HepG2 (cell line): ENCODE measurements at regions not wholly inside any gene's neighbourhood (a gene's known extent, or its start where the extent isn't known, plus 50 kb on each side); places are given as distances from the start of the nearest gene placed in this dataset.

ENCODE experiments used
- ATAC-seq: fragments of 200-7000 bp; cut with Tn5 transposase; 3 replicates; pipeline ENCODE4 v1.9.1; 2020; ENCODE audit warnings: mild to moderate bottlenecking, moderate library complexity
- BruUV-seq: library from RNA; stranded (reverse); fragments of 400-500 nt; replicated peaks from 2 replicates; lab custom pipeline; 2021; lab: Mats Ljungman, UMichigan
- CTCF ChIA-PET: fragments of 300-600 bp; formaldehyde crosslinking; extraction: SDS; loops from one replicate; lab custom pipeline; 2021; ENCODE audit warnings: low total read pairs, inconsistent platforms, low intra/inter-chr PET ratio; lab: Yijun Ruan, JAX
- POLR2A ChIA-PET: fragments of 350-600 bp; sonication (Branson Sonifier 250); formaldehyde crosslinking; loops from one replicate; lab custom pipeline; 2020; ENCODE audit warnings: antibody characterized with exemption, inconsistent platforms; lab: Yijun Ruan, JAX
- DNase-seq: peaks from one replicate; pipeline ENCODE4 v3.0.0-alpha.2; 2015; ENCODE audit warnings: low spot score
- FAIRE-seq: peaks from 3 replicates; lab custom pipeline; 2011; peaks lifted over from hg19 to GRCh38; lab: Jason Lieb, UNC
- H2AFZ ChIP-seq: one replicate; pipeline ENCODE4 v1.6.1; 2011; ENCODE audit warnings: low read length, inconsistent platforms
- H3K27ac ChIP-seq: fragments of 300-600 bp; 3 replicates; pipeline ENCODE4 v1.8.0; 2011; ENCODE audit warnings: mixed run types, mild to moderate bottlenecking, mixed read lengths, low read length, inconsistent platforms; ENCODE audit not compliant: insufficient read depth; ENCODE audit errors: extremely low read length
- H3K27me3 ChIP-seq, 2 experiments: fragments of 200-600 bp in 1 of 2; 2 replicates in 1 of 2; 3 replicates in 1 of 2; pipeline versions ENCODE4 v1.6.0 to v1.8.0; 2011; ENCODE audit warnings: low read length in 2 of 2, mild to moderate bottlenecking in 2 of 2, moderate library complexity in 2 of 2, inconsistent platforms in 1 of 2; ENCODE audit not compliant: insufficient read depth in 2 of 2, control insufficient read depth in 1 of 2
- H3K36me3 ChIP-seq, 2 experiments: fragments of 200-600 bp in 1 of 2; replicated peaks in 1 of 2; 2 replicates in 1 of 2; 3 replicates in 1 of 2; pipeline versions ENCODE4 v1.5.1 to v1.8.0; 2011; ENCODE audit warnings: low read length in 2 of 2, inconsistent platforms in 1 of 2; ENCODE audit not compliant: insufficient read depth in 2 of 2, control insufficient read depth in 1 of 2
- H3K4me1 ChIP-seq: 2 replicates; pipeline ENCODE4 v1.5.1; 2012; ENCODE audit warnings: low read length, inconsistent platforms; ENCODE audit not compliant: insufficient read depth
- H3K4me2 ChIP-seq: 2 replicates; pipeline ENCODE4 v1.6.0; 2011; ENCODE audit warnings: low read depth, low read length, inconsistent platforms
- H3K4me3 ChIP-seq, 3 experiments: fragments of 200-600 bp in 1 of 3; sonication (generic), shearing (Covaris generic) in 1 of 3; replicated peaks in 1 of 3; 2 replicates each; pipeline ENCODE4 v1.5.1; 2011 to 2016; ENCODE audit warnings: low read length in 3 of 3, inconsistent platforms in 2 of 3, low read depth in 2 of 3, mild to moderate bottlenecking in 2 of 3, control low read depth in 1 of 3, mixed read lengths in 1 of 3; ENCODE audit not compliant: insufficient read depth in 1 of 3
- H3K79me2 ChIP-seq: one replicate; pipeline ENCODE4 v1.6.1; 2011; ENCODE audit warnings: low read length, inconsistent platforms; ENCODE audit not compliant: insufficient read depth
- H3K9ac ChIP-seq: 2 replicates; pipeline ENCODE4 v1.6.0; 2011; ENCODE audit warnings: mild to moderate bottlenecking, low read depth, low read length, inconsistent platforms; ENCODE audit not compliant: insufficient read depth
- H3K9me3 ChIP-seq: 2 replicates; pipeline ENCODE4 v1.5.1; 2012; ENCODE audit warnings: mild to moderate bottlenecking, low read length
- H4K20me1 ChIP-seq: 2 replicates; pipeline ENCODE4 v1.6.0; 2011; ENCODE audit warnings: inconsistent platforms, mild to moderate bottlenecking, low read length, moderate library complexity; ENCODE audit not compliant: insufficient read depth
- ELF3 ChIP-seq: IDR thresholded peaks from 2 replicates; pipeline ENCODE4 v1.6.1; 2016; ENCODE audit warnings: missing genetic modification reagents, missing compliant biosample characterization
- EZH2 ChIP-seq: conservative IDR thresholded peaks from 2 replicates; pipeline ENCODE4 v1.6.1; 2012; ENCODE audit warnings: mild to moderate bottlenecking, low read depth, low read length, moderate library complexity
- HIC2 ChIP-seq: sonication (generic); formaldehyde crosslinking; IDR thresholded peaks from 2 replicates; pipeline ENCODE4 v1.9.0; 2022; ENCODE audit warnings: low read depth, missing genetic modification reagents
- IRF9 ChIP-seq: sonication (generic); formaldehyde crosslinking; IDR thresholded peaks from 2 replicates; pipeline ENCODE4 v1.8.0; 2022; ENCODE audit warnings: missing genetic modification reagents, mild to moderate bottlenecking, borderline replicate concordance
- JUN ChIP-seq: sonication (generic); formaldehyde crosslinking; IDR thresholded peaks from 2 replicates; pipeline ENCODE4 v1.4.0; 2020; ENCODE audit warnings: mild to moderate bottlenecking, missing genetic modification reagents
- MLXIP ChIP-seq: sonication (generic); formaldehyde crosslinking; IDR thresholded peaks from 2 replicates; pipeline ENCODE4 v1.9.0; 2021; ENCODE audit warnings: missing genetic modification reagents, borderline replicate concordance
- NFE2L1 ChIP-seq: sonication (generic); formaldehyde crosslinking; IDR thresholded peaks from 2 replicates; pipeline ENCODE4 v1.4.0; 2020; ENCODE audit warnings: missing genetic modification reagents, mild to moderate bottlenecking, borderline replicate concordance
- PHF5A ChIP-seq: IDR thresholded peaks from one replicate; pipeline ENCODE4 v1.6.1; 2018; ENCODE audit warnings: low read depth, missing genetic modification reagents; ENCODE audit not compliant: unreplicated experiment
- POLR2AphosphoS2 ChIP-seq: IDR thresholded peaks from 2 replicates; pipeline ENCODE4 v1.6.1; 2011; ENCODE audit warnings: low read depth, low read length, improper control_type of control experiment
- REL ChIP-seq: sonication (generic); formaldehyde crosslinking; conservative IDR thresholded peaks from 2 replicates; pipeline ENCODE4 v1.8.0; 2022; ENCODE audit warnings: mild to moderate bottlenecking, missing genetic modification reagents, moderate library complexity
- ZBTB26 ChIP-seq: IDR thresholded peaks from 2 replicates; pipeline ENCODE4 v1.6.1; 2016; ENCODE audit warnings: missing compliant biosample characterization, missing genetic modification reagents, borderline replicate concordance
- ZFP1 ChIP-seq: IDR thresholded peaks from 2 replicates; pipeline ENCODE4 v1.6.1; 2016
- ZNF230 ChIP-seq: sonication (generic); formaldehyde crosslinking; IDR thresholded peaks from 2 replicates; pipeline ENCODE4 v1.4.0; 2020; ENCODE audit warnings: mild to moderate bottlenecking, missing genetic modification reagents
- ZNF274 ChIP-seq: sonication (generic); formaldehyde crosslinking; IDR thresholded peaks from 2 replicates; pipeline ENCODE4 v1.5.1; 2020; ENCODE audit warnings: mild to moderate bottlenecking, missing genetic modification reagents
- ZNF547 ChIP-seq: sonication (generic); formaldehyde crosslinking; IDR thresholded peaks from 2 replicates; pipeline ENCODE4 v1.5.1; 2020; ENCODE audit warnings: mild to moderate bottlenecking, missing genetic modification reagents
- ZUFSP ChIP-seq: sonication (generic); formaldehyde crosslinking; IDR thresholded peaks from 2 replicates; pipeline ENCODE4 v1.9.0; 2021; ENCODE audit warnings: missing genetic modification reagents, mild to moderate bottlenecking, borderline replicate concordance
- WGBS: methylation state at CpG from one replicate; pipeline ENCODE4 v1.1.6; 2017; ENCODE audit warnings: low lambda C conversion rate; 5-methylcytosine and 5-hydroxymethylcytosine counted together
- in situ Hi-C: cut with HindIII; loops from 2 replicates; pipeline ENCODE4 v1.10.0; 2017; ENCODE audit warnings: low pct_unique_long_range_greater_than_20kb; ENCODE audit not compliant: extremely low pct_ligation_motif_present
- intact Hi-C: fragments of 100-400 bp; cut with micrococcal nuclease; formaldehyde crosslinking; loops from one replicate; pipeline ENCODE4 v1.10.0; 2022; ENCODE audit not compliant: unreplicated experiment

GRCh38 chr3:11919390-11919789, 72.7 kb upstream of the TAMM41 start (continued):
- TF ChIP-seq ZNF547 (CRISPR knock-in tag), result no peak
- TF ChIP-seq, all 625 proteins: peak for 0

GRCh38 chr3:11924518-11924917, 77.8 kb upstream of the TAMM41 start:
- intact Hi-C loops, result no loop called here
- CTCF ChIA-PET, result no interaction called here
- no TSS peak for BruUV-seq
- Histone ChIP-seq H3K79me2 (no peaks in the 10 kb centered on the region), H4K20me1 (no peaks in the 10 kb centered on the region), H3K27me3 (peaks cover 1 to 17% of the 10 kb centered on the region in 2 experiments; a peak in 2 of 5 replicates), H3K4me1 (no peaks in the 10 kb centered on the region), H3K9ac (no peak overlapping the region), H3K4me3 (no peak overlapping the region), H3K27ac (no peak overlapping the region), H2AFZ (no peak overlapping the region), H3K4me2 (no peak overlapping the region), H3K9me3 (no peaks in the 10 kb centered on the region), H3K36me3 (no peaks in the 10 kb centered on the region)
- no peak for ATAC-seq
- in situ Hi-C loops, result no loop called here
- FAIRE-seq, result no peak
- POLR2A ChIA-PET, result no interaction called here
- 30% methylated on average over 2 of the region's 2 CpGs for WGBS
- no peak for DNase-seq
- TF ChIP-seq NFE2L1 (CRISPR knock-in tag) (no peak), PHF5A (CRISPR knock-in tag) (no peak), REL (CRISPR knock-in tag) (no peak), MLXIP (CRISPR knock-in tag) (no peak), ZUFSP (CRISPR knock-in tag) (no peak), ZFP1 (CRISPR knock-in tag) (no peak), JUN (CRISPR knock-in tag) (no peak), IRF9 (CRISPR knock-in tag) (no peak), ELF3 (CRISPR knock-in tag) (no peak), ZNF230 (CRISPR knock-in tag) (no peak), ZBTB26 (CRISPR knock-in tag) (no peak), EZH2 (no peak), ZNF274 (CRISPR knock-in tag) (no peak), HIC2 (CRISPR knock-in tag) (no peak), POLR2AphosphoS2 (no peak)
